H1 (cell line): ENCODE measurements at regions not wholly inside any gene's neighbourhood (a gene's known extent, or its start where the extent isn't known, plus 50 kb on each side); places are given as distances from the start of the nearest gene placed in this dataset.

ENCODE experiments used
- CTCF ChIA-PET: fragments of 300-600 bp; sonication (Branson Sonifier 250); formaldehyde crosslinking; loops from one replicate; lab custom pipeline; 2021; ENCODE audit not compliant: partially characterized antibody; lab: Charles Lee
- POLR2A ChIA-PET: fragments of 300-600 bp; sonication (Branson Sonifier 250); formaldehyde crosslinking; loops from one replicate; lab custom pipeline; 2021; ENCODE audit warnings: inconsistent platforms; ENCODE audit not compliant: partially characterized antibody; lab: Charles Lee
- DNase-seq, 2 experiments: peaks; one replicate each; pipeline versions ENCODE4 v3.0.0 to v3.0.0-alpha.2; 2010 to 2022; ENCODE audit warnings: low spot score in 2 of 2, low read depth in 1 of 2, mixed read lengths in 1 of 2
- FAIRE-seq: peaks from 2 replicates; lab custom pipeline; 2011; peaks lifted over from hg19 to GRCh38; lab: Jason Lieb, UNC
- H2AFZ ChIP-seq: 2 replicates; pipeline ENCODE4 v1.8.1; 2012; ENCODE audit warnings: low read length, inconsistent platforms
- H2AK5ac ChIP-seq: 2 replicates; pipeline ENCODE4 v1.6.1; 2013; ENCODE audit warnings: low read depth, low read length
- H2BK120ac ChIP-seq: replicated peaks from 2 replicates; pipeline ENCODE3; 2013; ENCODE audit warnings: low read depth, low read length, inconsistent platforms
- H2BK12ac ChIP-seq: 2 replicates; pipeline ENCODE4 v1.6.1; 2013; ENCODE audit warnings: low read depth, low read length
- H2BK15ac ChIP-seq: 2 replicates; pipeline ENCODE4 v1.6.1; 2013; ENCODE audit warnings: low read length
- H2BK20ac ChIP-seq: 2 replicates; pipeline ENCODE4 v1.6.1; 2013; ENCODE audit warnings: low read length
- H2BK5ac ChIP-seq: 2 replicates; pipeline ENCODE4 v1.6.1; 2013; ENCODE audit warnings: low read depth, low read length
- H3K14ac ChIP-seq: 2 replicates; pipeline ENCODE4 v1.6.1; 2013; ENCODE audit warnings: inconsistent platforms; ENCODE audit not compliant: insufficient read length
- H3K18ac ChIP-seq: 2 replicates; pipeline ENCODE4 v1.6.1; 2013; ENCODE audit warnings: low read length; ENCODE audit errors: extremely low read depth
- H3K23ac ChIP-seq: 2 replicates; pipeline ENCODE4 v1.6.1; 2013; ENCODE audit warnings: inconsistent platforms; ENCODE audit not compliant: insufficient read length
- H3K23me2 ChIP-seq: 2 replicates; pipeline ENCODE4 v1.6.1; 2013; ENCODE audit warnings: low read depth, low read length
- H3K27ac ChIP-seq: 2 replicates; pipeline ENCODE4 v1.6.1; 2011; ENCODE audit warnings: low read depth, low read length, inconsistent platforms
- H3K27me3 ChIP-seq, 4 experiments: replicated peaks in 1 of 4; 1 replicate in 1 of 4; 2 replicates in 3 of 4; pipeline versions ENCODE4 v1.6.1 to v1.8.1; 2011 to 2013; ENCODE audit warnings: low read length in 3 of 4, mild to moderate bottlenecking in 3 of 4, inconsistent platforms in 2 of 4, mixed read lengths in 2 of 4, moderate library complexity in 1 of 4; ENCODE audit not compliant: control insufficient read depth in 3 of 4, insufficient read depth in 3 of 4; ENCODE audit errors: extremely low read depth in 1 of 4
- H3K36me3 ChIP-seq, 4 experiments: 2 replicates each; pipeline versions ENCODE4 v1.6.1 to v1.8.1; 2011 to 2013; ENCODE audit warnings: mild to moderate bottlenecking in 4 of 4, low read length in 3 of 4, moderate library complexity in 2 of 4, control low read depth in 1 of 4, inconsistent platforms in 1 of 4; ENCODE audit not compliant: insufficient read depth in 4 of 4, control insufficient read depth in 2 of 4
- H3K4ac ChIP-seq: replicated peaks from 2 replicates; pipeline ENCODE3; 2013; ENCODE audit warnings: low read length, low read depth, mixed read lengths, inconsistent platforms; ENCODE audit not compliant: insufficient read length
- H3K4me1 ChIP-seq, 4 experiments: replicated peaks in 1 of 4; 1 replicate in 1 of 4; 2 replicates in 3 of 4; pipeline versions ENCODE4 v1.6.1 to v1.8.1; 2011 to 2013; ENCODE audit warnings: low read length in 3 of 4, inconsistent platforms in 2 of 4, mixed read lengths in 1 of 4; ENCODE audit not compliant: insufficient read depth in 4 of 4, control insufficient read depth in 3 of 4
- H3K4me2 ChIP-seq, 2 experiments: 2 replicates each; pipeline versions ENCODE4 v1.6.1 to v1.8.1; 2011 to 2013; ENCODE audit warnings: low read depth in 2 of 2, low read length in 2 of 2, control low read depth in 1 of 2, inconsistent platforms in 1 of 2, mild to moderate bottlenecking in 1 of 2; ENCODE audit not compliant: insufficient read depth in 1 of 2
- H3K4me3 ChIP-seq, 4 experiments: fragments of 200-600, 300-600 bp in 1 of 4; sonication (generic), shearing (Covaris generic), sonication (Bioruptor Twin) in 1 of 4; 2 replicates each; pipeline versions ENCODE4 v1.5.1 to v1.8.1; 2011 to 2016; ENCODE audit warnings: low read length in 4 of 4, low read depth in 3 of 4, control low read depth in 2 of 4, inconsistent platforms in 2 of 4, mild to moderate bottlenecking in 2 of 4, mixed read lengths in 1 of 4, moderate library complexity in 1 of 4; ENCODE audit not compliant: insufficient read depth in 2 of 4; ENCODE audit errors: extremely low read depth in 1 of 4
- H3K56ac ChIP-seq: replicated peaks from 2 replicates; pipeline ENCODE3; 2013; ENCODE audit warnings: low read depth, mild to moderate bottlenecking, mixed read lengths, low read length, inconsistent platforms; ENCODE audit not compliant: insufficient read length
- H3K79me1 ChIP-seq: 2 replicates; pipeline ENCODE4 v1.6.1; 2013; ENCODE audit warnings: low read depth, low read length, control low read depth
- H3K79me2 ChIP-seq, 2 experiments: 2 replicates each; pipeline versions ENCODE4 v1.6.1 to v1.8.1; 2012 to 2013; ENCODE audit warnings: low read length in 2 of 2, mild to moderate bottlenecking in 2 of 2, inconsistent platforms in 1 of 2; ENCODE audit not compliant: insufficient read depth in 2 of 2, control insufficient read depth in 1 of 2
- H3K9ac ChIP-seq, 4 experiments: replicated peaks in 1 of 4; 1 replicate in 1 of 4; 2 replicates in 3 of 4; pipeline versions ENCODE4 v1.6.1 to v1.8.1; 2011 to 2013; ENCODE audit warnings: low read depth in 3 of 4, low read length in 3 of 4, control low read depth in 2 of 4, mild to moderate bottlenecking in 2 of 4, moderate library complexity in 2 of 4, inconsistent platforms in 1 of 4; ENCODE audit errors: extremely low read depth in 1 of 4
- H3K9me3 ChIP-seq, 2 experiments: 2 replicates each; pipeline versions ENCODE4 v1.6.1 to v1.8.1; 2012 to 2013; ENCODE audit warnings: mild to moderate bottlenecking in 2 of 2, moderate library complexity in 2 of 2, control low read depth in 1 of 2, inconsistent platforms in 1 of 2, low read depth in 1 of 2, low read length in 1 of 2, mixed read lengths in 1 of 2; ENCODE audit not compliant: insufficient read depth in 2 of 2
- H4K20me1 ChIP-seq, 2 experiments: replicated peaks in 1 of 2; 2 replicates each; pipeline versions ENCODE3 to v1.8.1; 2011 to 2013; ENCODE audit warnings: inconsistent platforms in 2 of 2, low read length in 2 of 2, mild to moderate bottlenecking in 1 of 2; ENCODE audit not compliant: insufficient read depth in 2 of 2, control insufficient read depth in 1 of 2
- H4K5ac ChIP-seq: 2 replicates; pipeline ENCODE4 v1.6.1; 2013; ENCODE audit warnings: low read length, low read depth, mixed read lengths, inconsistent platforms; ENCODE audit not compliant: insufficient read length
- H4K8ac ChIP-seq: 2 replicates; pipeline ENCODE4 v1.8.0; 2013; ENCODE audit warnings: mild to moderate bottlenecking, moderate library complexity, low read length, inconsistent platforms; ENCODE audit not compliant: insufficient read depth; ENCODE audit errors: extremely low read depth
- H4K91ac ChIP-seq: replicated peaks from 2 replicates; pipeline ENCODE3; 2013; ENCODE audit warnings: low read length, mixed read lengths, inconsistent platforms; ENCODE audit not compliant: insufficient read length
- BACH1 ChIP-seq: IDR thresholded peaks from 2 replicates; pipeline ENCODE4 v1.6.1; 2012; ENCODE audit warnings: low read length, improper control_type of control experiment
- FOSL1 ChIP-seq: IDR thresholded peaks from 2 replicates; pipeline ENCODE4 v1.6.1; 2011; ENCODE audit warnings: mild to moderate bottlenecking, low read depth, low read length, moderate library complexity; ENCODE audit not compliant: insufficient read depth
- HDAC6 ChIP-seq: IDR thresholded peaks from one replicate; pipeline ENCODE4 v1.7.1; 2012; ENCODE audit warnings: low read depth, mild to moderate bottlenecking, inconsistent platforms, low read length, moderate library complexity
- JUND ChIP-seq: IDR thresholded peaks from 2 replicates; pipeline ENCODE4 v1.6.1; 2011; ENCODE audit warnings: mild to moderate bottlenecking, improper control_type of control experiment, low read length
- KDM1A ChIP-seq: fragments of 200-600, 300-600 bp; sonication (generic); IDR thresholded peaks from 2 replicates; pipeline ENCODE4 v1.7.1; 2016; ENCODE audit warnings: mild to moderate bottlenecking, low read length, borderline replicate concordance
- KDM4A ChIP-seq: IDR thresholded peaks from one replicate; pipeline ENCODE4 v1.7.1; 2012; ENCODE audit warnings: low read depth, mild to moderate bottlenecking, moderate library complexity, low read length, inconsistent platforms; ENCODE audit not compliant: severe bottlenecking
- MAFK ChIP-seq: IDR thresholded peaks from 2 replicates; pipeline ENCODE4 v1.6.1; 2012; ENCODE audit warnings: low read depth, mild to moderate bottlenecking, improper control_type of control experiment, low read length
- RBBP5 ChIP-seq: IDR thresholded peaks from 2 replicates; pipeline ENCODE4 v1.7.1; 2012; ENCODE audit warnings: low read depth, mild to moderate bottlenecking, inconsistent platforms, low read length, moderate library complexity, borderline replicate concordance
- RNF2 ChIP-seq: fragments of 200-900, 300-1000 bp; sonication (generic); IDR thresholded peaks from 2 replicates; pipeline ENCODE4 v1.7.1; 2016; ENCODE audit warnings: borderline replicate concordance, low read depth, mild to moderate bottlenecking, antibody characterized with exemption, low read length; ENCODE audit not compliant: poor library complexity, severe bottlenecking; ENCODE audit errors: missing control alignments
- TCF12 ChIP-seq: IDR thresholded peaks from 2 replicates; pipeline ENCODE4 v1.6.1; 2011; ENCODE audit warnings: low read depth, mild to moderate bottlenecking, low read length
- TEAD4 ChIP-seq: IDR thresholded peaks from 2 replicates; pipeline ENCODE4 v1.6.1; 2012; ENCODE audit warnings: low read depth, low read length, inconsistent platforms, mixed read lengths
- WGBS, 2 experiments: shearing (Covaris generic) in 1 of 2; methylation state at CpG; one replicate each; pipeline versions ENCODE4 v1.1.6 to v1.1.7; 2013 to 2015; ENCODE audit warnings: low lambda C conversion rate in 2 of 2, mixed read lengths in 2 of 2, inconsistent platforms in 1 of 2, low coverage in 1 of 2, missing lambda C conversion rate in 1 of 2; ENCODE audit not compliant: insufficient replicate concordance in 2 of 2, insufficient coverage in 1 of 2, insufficient read length in 1 of 2; ENCODE audit errors: extremely low coverage in 1 of 2, missing lambda C conversion rate in 1 of 2; 5-methylcytosine and 5-hydroxymethylcytosine counted together

DNA sequence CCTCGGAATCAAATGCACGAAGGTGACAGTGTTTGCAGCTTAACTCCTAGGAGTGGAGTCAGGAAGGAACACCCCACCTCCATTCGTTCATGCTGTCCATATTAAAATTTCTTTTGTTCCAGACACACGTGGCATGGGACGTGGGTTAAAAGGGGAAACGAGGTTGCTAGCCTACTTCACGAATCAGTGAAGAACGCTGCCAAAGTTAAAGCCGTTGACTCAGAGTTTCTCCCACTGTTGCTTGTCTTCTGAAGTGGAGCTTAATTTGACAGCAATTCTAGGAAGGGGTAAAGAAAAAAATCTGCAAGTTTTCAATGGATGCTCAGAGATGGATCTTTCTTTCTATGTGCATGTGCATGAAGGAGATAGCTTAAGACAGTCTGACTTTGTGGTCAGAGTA lies 499.1 kb downstream of the CD83 start:
- peak in 1 of 2 experiments; percentile 6 for DNase-seq

More for the DNA sequence above, 499.1 kb downstream of the CD83 start:
- H3K79me2 ChIP-seq: no peaks in the 10 kb centered on the region
- H3K18ac ChIP-seq: no peak overlapping the region
- no peak overlapping the region for H2AFZ ChIP-seq
- no peak overlapping the region for H3K14ac ChIP-seq
- H4K91ac ChIP-seq: no peak overlapping the region
- ChIA-PET CTCF (no interaction called here), POLR2A (no interaction called here)
- no peak for TF ChIP-seq RBBP5
- no peak for TF ChIP-seq KDM1A
- TF ChIP-seq FOSL1: no peak
- TF ChIP-seq TCF12: no peak
- no peak for TF ChIP-seq MAFK
- no peak for TF ChIP-seq KDM4A
- TF ChIP-seq BACH1: no peak
- TF ChIP-seq JUND: no peak
- TF ChIP-seq HDAC6: no peak
- TF ChIP-seq TEAD4: no peak
- TF ChIP-seq RNF2: no peak
- H4K20me1 ChIP-seq: no peaks in the 10 kb centered on the region
- no peak overlapping the region for H2BK120ac ChIP-seq
- no peak overlapping the region for H4K8ac ChIP-seq
- no peaks in the 10 kb centered on the region for H3K27me3 ChIP-seq
- no peak overlapping the region for H3K56ac ChIP-seq
- H3K4me1 ChIP-seq: peaks cover 3 to 5% (median 3%) of the 10 kb centered on the region in 4 experiments; a peak in 5 of 7 replicates
- 93% methylated on average over 9 of the region's 9 CpGs; no CpG with 5 or more reads in 1 of the 2 experiments for WGBS, 2 experiments
- H2BK15ac ChIP-seq: no peak overlapping the region
- peaks cover 7 to 8% of the 10 kb centered on the region in 2 experiments for H3K9me3 ChIP-seq
- H3K36me3 ChIP-seq: no peaks in the 10 kb centered on the region
- no peak overlapping the region for H3K4me3 ChIP-seq
- H3K4ac ChIP-seq: no peak overlapping the region
- H3K23me2 ChIP-seq: no peaks in the 10 kb centered on the region
- no peaks in the 10 kb centered on the region for H3K79me1 ChIP-seq
- H2BK12ac ChIP-seq: no peak overlapping the region
- no peak overlapping the region for H2BK5ac ChIP-seq
- no peak overlapping the region for H4K5ac ChIP-seq
- H3K23ac ChIP-seq: no peak overlapping the region
- no peak overlapping the region for H3K4me2 ChIP-seq
- no peak overlapping the region for H2BK20ac ChIP-seq
- no peak overlapping the region for H3K9ac ChIP-seq
- no peak for FAIRE-seq
- no peak overlapping the region for H3K27ac ChIP-seq
- H2AK5ac ChIP-seq: no peak overlapping the region
